ENCODE measurements at regions not wholly inside any gene's neighbourhood (a gene's known extent, or its start where the extent isn't known, plus 50 kb on each side); places are given as distances from the start of the nearest gene placed in this dataset.

- TF ChIP-seq POLR2A (IDR thresholded peaks at IDR 0.05; ENCODE audit: low read depth, low read length) (no peak), POLR2AphosphoS5 (IDR thresholded peaks at IDR 0.05; ENCODE audit: insufficient read depth, low read depth, low read length) (no peak), EZH2 (IDR thresholded peaks at IDR 0.05; ENCODE audit: borderline replicate concordance, low read depth, low read length, severe bottlenecking) (no peak), MAX (IDR thresholded peaks at IDR 0.05; ENCODE audit: insufficient read depth, insufficient read length) (no peak), JUN (IDR thresholded peaks at IDR 0.05; ENCODE audit: borderline replicate concordance, insufficient read depth, insufficient read length, low read depth) (no peak), CTCF (IDR thresholded peaks at IDR 0.05; ENCODE audit: extremely low read depth in 1 of 2, insufficient read depth in 1 of 2, low read depth in 1 of 2, low read length in 2 of 2) (no peak), FOS (IDR thresholded peaks at IDR 0.05; ENCODE audit: borderline replicate concordance, insufficient read depth, low read length) (no peak), MYC (IDR thresholded peaks at IDR 0.05; ENCODE audit: low read depth, low read length) (no peak), GATA2 (IDR thresholded peaks at IDR 0.05; ENCODE audit: insufficient read depth, insufficient read length, low read depth, low read length) (no peak)
- no peaks in the 10 kb centered on the region for H3K4me1 ChIP-seq (ENCODE audit: control insufficient read depth, extremely low read depth, insufficient read depth, low read length)
- no peak overlapping the region for H3K27ac ChIP-seq (ENCODE audit: insufficient read depth, low read depth, low read length)
- H3K27me3 ChIP-seq (ENCODE audit: control insufficient read depth in 2 of 2, insufficient read depth in 2 of 2, low read length in 2 of 2) = no peaks in the 10 kb centered on the region
- H3K9me1 ChIP-seq (replicated peaks; ENCODE audit: control insufficient read depth, extremely low read depth, insufficient read depth, low read length) = no peaks in the 10 kb centered on the region
- H4K20me1 ChIP-seq (replicated peaks; ENCODE audit: control insufficient read depth, extremely low read depth, insufficient read depth, low read length) = no peaks in the 10 kb centered on the region
- H2AFZ ChIP-seq (ENCODE audit: low read depth, low read length) = no peak overlapping the region
- no TSS peak for BruUV-seq (replicated peaks)
- no peaks in the 10 kb centered on the region for H3K9me3 ChIP-seq (replicated peaks; ENCODE audit: control insufficient read depth, insufficient read depth, low read length)
- no peak overlapping the region for H3K9ac ChIP-seq (replicated peaks; ENCODE audit: extremely low read depth, insufficient read depth, low read length)
- dilution Hi-C loops (cut with MboI; ENCODE audit: extremely low pct_ligation_motif_present, low sequenced_read_pairs) = no loop called here
- intact Hi-C loops (cut with micrococcal nuclease) = no loop called here
- no peak for FAIRE-seq
- no peaks in the 10 kb centered on the region for H3K79me2 ChIP-seq (ENCODE audit: control insufficient read depth, insufficient read depth, low read length)
- POLR2A ChIA-PET = no interaction called here
- no peaks in the 10 kb centered on the region for H3K36me3 ChIP-seq (ENCODE audit: control insufficient read depth in 2 of 2, extremely low read depth in 1 of 2, insufficient read depth in 2 of 2, low read length in 2 of 2)
- CTCF ChIA-PET = no interaction called here
- H3K4me2 ChIP-seq (ENCODE audit: insufficient read depth, low read length) = no peak overlapping the region
- H3K4me3 ChIP-seq (replicated peaks in 1 of 3; ENCODE audit: insufficient read depth in 1 of 3, low read depth in 1 of 3, low read length in 3 of 3) = no peak overlapping the region
- no peak for DNase-seq (ENCODE audit: low read depth, low spot score)
These were observed 109.0 kb upstream of the IRX6 start for GRCh38 chr16:55214974-55215494.

Measured in endothelial cell of umbilical vein (primary cell).